GM12873 (cell line): ENCODE measurements at regions not wholly inside any gene's neighbourhood (a gene's known extent, or its start where the extent isn't known, plus 50 kb on each side); places are given as distances from the start of the nearest gene placed in this dataset.

Experiments
- TF ChIP-seq, protein P1 (sequence below): IDR thresholded peaks from 2 replicates; pipeline ENCODE4 v1.5.1; 2012; ENCODE audit warnings: low read depth, mild to moderate bottlenecking, moderate library complexity, low read length, control low read depth; ENCODE audit not compliant: insufficient read depth; ENCODE audit errors: missing control alignments

DNA sequence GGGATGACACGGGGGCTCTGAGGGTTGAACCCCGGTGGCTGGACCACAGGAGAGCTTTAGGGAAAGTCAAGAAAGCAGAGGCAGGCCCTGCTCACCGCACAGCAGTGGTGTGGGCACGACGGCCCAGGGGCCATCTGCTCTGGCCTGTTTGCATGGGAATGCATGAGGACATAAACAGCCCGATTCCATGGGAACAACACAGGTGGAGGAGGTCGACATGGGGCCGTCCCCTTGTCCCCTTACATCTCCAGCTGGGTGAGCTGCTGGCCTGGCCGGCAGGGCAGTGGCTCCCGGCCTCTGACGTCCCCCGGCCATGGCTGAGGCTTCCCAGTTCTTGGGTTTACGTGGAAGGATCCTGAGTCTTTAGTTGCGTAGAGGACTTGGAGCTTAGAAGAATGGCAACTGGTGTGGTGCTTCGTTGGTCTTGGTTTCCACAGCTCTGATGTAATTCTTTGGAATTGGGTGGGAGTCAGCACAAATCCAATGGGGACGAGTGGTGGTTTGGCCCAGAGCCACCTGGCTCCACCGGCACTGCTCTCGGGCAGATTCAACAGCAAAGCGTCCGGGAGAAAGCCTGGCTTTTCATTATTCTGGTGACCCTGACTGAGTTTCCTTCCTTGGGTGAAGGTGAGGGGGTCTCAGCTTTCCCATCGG is 98.3 kb upstream of the HDAC4 start:
- TF ChIP-seq, protein P1, sequence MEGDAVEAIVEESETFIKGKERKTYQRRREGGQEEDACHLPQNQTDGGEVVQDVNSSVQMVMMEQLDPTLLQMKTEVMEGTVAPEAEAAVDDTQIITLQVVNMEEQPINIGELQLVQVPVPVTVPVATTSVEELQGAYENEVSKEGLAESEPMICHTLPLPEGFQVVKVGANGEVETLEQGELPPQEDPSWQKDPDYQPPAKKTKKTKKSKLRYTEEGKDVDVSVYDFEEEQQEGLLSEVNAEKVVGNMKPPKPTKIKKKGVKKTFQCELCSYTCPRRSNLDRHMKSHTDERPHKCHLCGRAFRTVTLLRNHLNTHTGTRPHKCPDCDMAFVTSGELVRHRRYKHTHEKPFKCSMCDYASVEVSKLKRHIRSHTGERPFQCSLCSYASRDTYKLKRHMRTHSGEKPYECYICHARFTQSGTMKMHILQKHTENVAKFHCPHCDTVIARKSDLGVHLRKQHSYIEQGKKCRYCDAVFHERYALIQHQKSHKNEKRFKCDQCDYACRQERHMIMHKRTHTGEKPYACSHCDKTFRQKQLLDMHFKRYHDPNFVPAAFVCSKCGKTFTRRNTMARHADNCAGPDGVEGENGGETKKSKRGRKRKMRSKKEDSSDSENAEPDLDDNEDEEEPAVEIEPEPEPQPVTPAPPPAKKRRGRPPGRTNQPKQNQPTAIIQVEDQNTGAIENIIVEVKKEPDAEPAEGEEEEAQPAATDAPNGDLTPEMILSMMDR = no peak

DNA sequence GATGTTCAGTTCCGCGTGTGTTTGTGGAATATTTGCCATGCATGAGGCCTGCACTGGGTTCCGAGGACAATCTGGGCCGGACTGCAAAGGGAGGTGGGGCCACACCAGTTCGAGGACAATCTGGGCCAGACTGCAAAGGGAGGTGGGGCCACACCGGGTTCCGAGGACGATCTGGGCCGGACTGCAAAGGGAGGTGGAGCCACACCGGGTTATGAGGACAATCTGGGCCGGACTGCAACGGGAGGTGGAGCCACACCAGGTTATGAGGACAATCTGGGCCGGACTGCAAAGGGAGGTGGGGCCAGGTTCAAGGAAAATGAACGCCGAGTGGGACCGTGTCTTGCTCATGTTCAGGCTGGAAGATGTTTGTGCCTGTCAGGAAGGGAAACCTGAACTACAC is 97.8 kb upstream of the HDAC4 start:
- TF ChIP-seq, protein P1 = no peak

GRCh38 chr2:239496700-239497099 is 95.9 kb upstream of the HDAC4 start:
- TF ChIP-seq, protein P1 = no peak

DNA sequence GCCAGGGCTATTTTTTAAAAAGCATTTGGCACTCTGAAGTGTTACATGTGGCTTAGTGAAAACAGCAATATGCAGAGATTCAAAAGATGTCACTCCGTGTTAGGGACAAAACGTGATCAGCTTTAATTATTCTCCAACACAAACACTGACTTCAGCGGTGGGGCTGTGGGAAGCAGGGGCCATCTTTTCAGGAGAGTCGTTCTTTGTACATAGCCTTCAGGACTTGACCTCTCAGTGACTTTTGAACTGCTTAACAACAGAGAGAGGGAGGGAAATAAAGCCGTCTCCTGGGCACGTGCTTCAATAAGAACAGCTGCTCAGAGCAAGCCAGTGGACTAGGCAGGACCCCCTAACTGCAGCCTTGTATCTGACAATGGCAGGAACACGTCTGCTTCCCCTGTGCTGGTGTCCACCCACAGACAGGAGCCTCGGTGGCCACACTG is 95.0 kb upstream of the HDAC4 start:
- TF ChIP-seq, protein P1 = no peak

- TF ChIP-seq, protein P1 = no peak
Measured at GRCh38 chr2:239495175-239495574, 94.4 kb upstream of the HDAC4 start.

GRCh38 chr2:239494578-239494977 is 93.8 kb upstream of the HDAC4 start:
- TF ChIP-seq, protein P1 = no peak

DNA sequence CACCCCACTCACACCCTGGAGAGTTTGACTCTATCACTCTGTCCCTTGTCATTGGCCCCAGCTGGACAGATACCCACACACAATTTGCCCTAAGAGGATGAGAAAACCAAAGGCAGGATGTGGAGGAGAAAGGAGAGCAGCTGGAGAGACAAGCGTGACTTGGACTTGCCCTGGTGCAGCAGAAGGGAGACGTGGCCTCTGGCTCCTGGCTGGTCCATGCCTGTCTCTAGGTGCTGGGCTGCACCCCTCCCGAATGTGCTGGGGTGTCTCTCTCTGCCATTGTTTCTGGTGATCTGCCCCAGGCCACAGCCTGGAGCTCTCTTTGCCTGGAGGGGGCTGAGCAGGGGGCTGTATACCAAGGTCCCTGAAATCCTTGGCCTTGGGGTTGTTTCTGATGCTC is 88.7 kb upstream of the HDAC4 start:
- TF ChIP-seq, protein P1 = no peak
